ENCODE measurements at regions not wholly inside any gene's neighbourhood (a gene's known extent, or its start where the extent isn't known, plus 50 kb on each side); places are given as distances from the start of the nearest gene placed in this dataset.

DNA sequence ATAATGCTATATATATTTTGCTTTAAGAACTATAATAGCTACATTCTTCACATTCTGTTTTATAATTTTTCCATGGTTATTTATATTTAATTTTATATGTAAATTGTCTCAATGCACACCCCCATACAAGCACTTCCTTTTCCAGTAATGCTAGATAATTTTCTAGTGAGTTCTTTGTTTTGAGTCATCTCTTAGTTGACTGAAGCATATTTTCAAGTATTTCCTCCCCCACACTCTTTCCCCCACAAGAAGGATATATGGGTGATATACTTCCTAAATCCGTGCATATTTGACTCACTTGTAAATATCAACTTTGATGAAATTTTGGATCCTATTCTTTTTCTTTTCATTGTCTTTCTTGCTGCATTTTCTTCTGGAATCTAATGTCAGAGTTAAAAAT lies 82.1 kb upstream of the SRSF6 start (continued):
- TF ChIP-seq TFAP4 (CRISPR knock-in tag; IDR thresholded peaks at IDR 0.05; ENCODE audit: borderline replicate concordance) (no peak), HES1 (IDR thresholded peaks at IDR 0.05; ENCODE audit: low read depth) (no peak), BHLHE40 (IDR thresholded peaks at IDR 0.05; ENCODE audit: low read length) (no peak), HNRNPK (IDR thresholded peaks at IDR 0.05; ENCODE audit: low read depth, low read length, poor library complexity, severe bottlenecking) (no peak), BCOR (IDR thresholded peaks at IDR 0.05) (no peak)

DNA sequence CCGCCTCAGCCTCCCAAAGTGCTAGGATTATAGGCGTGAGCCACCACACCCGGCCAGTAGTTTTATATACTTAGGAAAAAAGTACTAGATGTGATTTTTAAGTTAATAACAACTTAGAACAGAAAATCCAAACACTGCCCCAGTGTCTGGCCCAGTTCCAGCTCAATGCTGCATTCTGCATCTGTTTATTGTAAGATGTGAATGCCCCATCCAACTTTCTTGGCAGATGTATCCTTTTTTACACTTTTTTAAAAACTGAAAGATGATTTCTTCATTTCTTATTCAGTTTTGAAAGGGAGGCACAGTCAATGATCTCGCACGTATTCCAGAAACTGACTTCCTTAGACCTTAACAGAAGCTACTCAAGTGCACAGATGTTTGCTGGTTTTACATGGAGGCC lies 85.6 kb upstream of the SRSF6 start:
- Histone ChIP-seq H3K27me3 (ENCODE audit: control insufficient read depth in 2 of 2, insufficient read depth in 2 of 2, low read length in 2 of 2) (peaks cover 0 to 2% of the 10 kb centered on the region in 2 experiments; a peak in 1 of 5 replicates), H3K9ac (ENCODE audit: insufficient read depth in 1 of 2, low read depth in 2 of 2, low read length in 2 of 2) (no peak overlapping the region), H3K9me3 (replicated peaks; ENCODE audit: control insufficient read depth, insufficient read depth, low read depth, low read length) (no peaks in the 10 kb centered on the region), H3K79me2 (ENCODE audit: control insufficient read depth, insufficient read depth, low read length) (no peaks in the 10 kb centered on the region), H4K20me1 (replicated peaks; ENCODE audit: control insufficient read depth, insufficient read depth, low read length) (no peaks in the 10 kb centered on the region), H2AFZ (ENCODE audit: low read depth, low read length) (no peak overlapping the region), H3K27ac (ENCODE audit: extremely low read depth, low read depth, low read length) (no peak overlapping the region), H3K9me1 (ENCODE audit: control insufficient read depth, insufficient read depth, low read length) (no peaks in the 10 kb centered on the region), H3K4me2 (ENCODE audit: insufficient read depth, low read length) (no peak overlapping the region), H3K4me3 (no peak overlapping the region), H3K36me3 (ENCODE audit: control insufficient read depth, insufficient read depth, low read length) (no peaks in the 10 kb centered on the region), H3K4me1 (replicated peaks in 1 of 2; ENCODE audit: control insufficient read depth in 2 of 2, insufficient read depth in 2 of 2, low read length in 2 of 2) (no peaks in the 10 kb centered on the region)
- no peak for FAIRE-seq
- 2% methylated on average over 5 of the region's 5 CpGs for WGBS (ENCODE audit: insufficient coverage, low coverage, missing lambda C conversion rate)
- POLR2A ChIA-PET = interaction anchor here (0.9 kb wide), 1 partner anchor 17 kb away, joined by 3 read pairs; no protein-coding TSS in a partner anchor
- CTCF ChIA-PET (ENCODE audit: low intra/inter-chr PET ratio) = no interaction called here
- no peak for DNase-seq (ENCODE audit: extremely low read depth in 1 of 4, low spot score in 3 of 4)
- intact Hi-C loops (cut with micrococcal nuclease) (no loop called here), in situ Hi-C loops (cut with MboI) (no loop called here)
- BruUV-seq (replicated peaks) = no TSS peak
- ATAC-seq = no peak
- no peak for TF ChIP-seq MCM7 (IDR thresholded peaks at IDR 0.05)
- TF ChIP-seq, protein P1, sequence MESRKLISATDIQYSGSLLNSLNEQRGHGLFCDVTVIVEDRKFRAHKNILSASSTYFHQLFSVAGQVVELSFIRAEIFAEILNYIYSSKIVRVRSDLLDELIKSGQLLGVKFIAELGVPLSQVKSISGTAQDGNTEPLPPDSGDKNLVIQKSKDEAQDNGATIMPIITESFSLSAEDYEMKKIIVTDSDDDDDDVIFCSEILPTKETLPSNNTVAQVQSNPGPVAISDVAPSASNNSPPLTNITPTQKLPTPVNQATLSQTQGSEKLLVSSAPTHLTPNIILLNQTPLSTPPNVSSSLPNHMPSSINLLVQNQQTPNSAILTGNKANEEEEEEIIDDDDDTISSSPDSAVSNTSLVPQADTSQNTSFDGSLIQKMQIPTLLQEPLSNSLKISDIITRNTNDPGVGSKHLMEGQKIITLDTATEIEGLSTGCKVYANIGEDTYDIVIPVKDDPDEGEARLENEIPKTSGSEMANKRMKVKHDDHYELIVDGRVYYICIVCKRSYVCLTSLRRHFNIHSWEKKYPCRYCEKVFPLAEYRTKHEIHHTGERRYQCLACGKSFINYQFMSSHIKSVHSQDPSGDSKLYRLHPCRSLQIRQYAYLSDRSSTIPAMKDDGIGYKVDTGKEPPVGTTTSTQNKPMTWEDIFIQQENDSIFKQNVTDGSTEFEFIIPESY (CRISPR knock-in tag; IDR thresholded peaks at IDR 0.05) = no peak
- TF ChIP-seq ZNF583 (CRISPR knock-in tag; IDR thresholded peaks at IDR 0.05) = no peak
- TF ChIP-seq CUX1 (CRISPR knock-in tag; IDR thresholded peaks at IDR 0.05) = no peak
- no peak for TF ChIP-seq ZNF668 (CRISPR knock-in tag; IDR thresholded peaks at IDR 0.05)
- no peak for TF ChIP-seq PHTF2 (CRISPR knock-in tag; IDR thresholded peaks at IDR 0.05)
- no peak for TF ChIP-seq ZNF445 (CRISPR knock-in tag; IDR thresholded peaks at IDR 0.05; ENCODE audit: low read depth)
- no peak for TF ChIP-seq ZNF224 (CRISPR knock-in tag; IDR thresholded peaks at IDR 0.05)
